Ecto neural progenitor cell (in vitro differentiated cells): ENCODE measurements at regions not wholly inside any gene's neighbourhood (a gene's known extent, or its start where the extent isn't known, plus 50 kb on each side); places are given as distances from the start of the nearest gene placed in this dataset.

Experiments used
- DNase-seq: peaks from one replicate; pipeline ENCODE4 v3.0.0-alpha.2; 2018; ENCODE audit warnings: low spot score

DNA sequence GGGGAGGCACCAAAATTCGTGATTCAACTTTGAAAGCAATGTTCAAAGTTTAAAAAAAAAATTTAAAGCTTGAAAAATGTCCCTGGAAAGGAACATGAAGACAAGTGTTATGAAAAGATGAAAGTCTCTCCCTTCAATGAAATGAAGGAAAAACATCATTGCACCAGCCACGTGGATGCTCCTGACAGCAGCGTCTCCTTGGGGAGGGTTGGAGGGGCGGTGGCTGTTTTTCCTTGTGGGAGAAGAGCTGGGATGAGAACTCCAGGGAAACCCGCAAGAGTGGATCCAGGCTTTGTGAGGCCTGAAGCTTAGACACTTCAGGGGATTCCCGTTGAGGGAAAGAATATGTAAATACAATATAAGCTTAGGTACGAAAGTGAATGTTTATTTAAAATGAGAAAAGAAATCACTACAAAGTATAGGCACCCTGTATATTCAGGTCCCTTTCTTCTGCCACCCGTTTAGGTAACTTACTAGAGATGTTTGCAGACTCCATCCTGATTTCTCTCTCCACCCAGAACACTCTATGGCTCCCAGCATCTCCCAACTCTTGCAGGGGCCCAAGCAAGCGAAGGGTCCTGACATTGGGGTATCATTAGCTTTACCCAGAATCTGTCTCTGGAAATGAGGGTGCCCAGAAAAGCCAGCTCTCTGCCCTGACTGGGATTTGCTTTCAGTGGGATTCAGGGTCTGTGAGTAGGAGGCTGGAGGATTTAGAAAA lies 63.1 kb upstream of the BAIAP2L1 start:
- DNase-seq, result no peak

DNA sequence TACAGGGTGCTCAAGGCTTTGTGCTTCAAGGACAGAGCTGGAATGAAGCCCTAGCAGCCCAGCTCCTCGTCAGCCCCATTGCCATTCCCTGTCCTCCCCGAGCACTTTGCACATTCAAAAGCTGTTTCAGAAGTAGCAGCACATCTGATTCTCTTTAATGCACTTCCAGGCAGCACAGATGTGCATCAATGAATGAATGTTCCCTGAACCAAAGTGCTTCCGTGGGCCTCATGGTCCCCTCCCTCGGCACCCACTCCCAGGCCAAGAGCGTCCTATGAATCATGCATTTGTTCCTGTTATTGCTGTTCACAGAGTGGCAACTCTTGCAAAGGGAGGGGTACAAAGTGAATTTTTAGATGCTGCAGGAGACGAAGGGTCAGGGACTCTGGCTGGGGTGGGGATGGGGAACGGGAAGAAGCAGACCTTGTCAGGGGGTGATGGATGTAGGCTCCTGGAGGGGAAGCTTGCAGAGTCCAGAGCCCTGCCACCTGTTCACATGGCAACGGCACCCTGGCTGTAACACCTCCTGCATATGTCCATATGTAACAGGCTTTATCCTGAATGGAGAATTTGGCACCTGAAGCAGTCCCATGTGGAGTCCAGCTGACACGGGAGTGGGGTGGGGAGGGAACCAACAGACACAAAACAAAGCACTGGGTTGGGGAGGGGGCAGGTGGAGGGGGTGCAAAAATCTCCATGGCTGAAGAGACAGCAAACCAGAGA lies 62.2 kb upstream of the BAIAP2L1 start:
- no peak for DNase-seq

DNA sequence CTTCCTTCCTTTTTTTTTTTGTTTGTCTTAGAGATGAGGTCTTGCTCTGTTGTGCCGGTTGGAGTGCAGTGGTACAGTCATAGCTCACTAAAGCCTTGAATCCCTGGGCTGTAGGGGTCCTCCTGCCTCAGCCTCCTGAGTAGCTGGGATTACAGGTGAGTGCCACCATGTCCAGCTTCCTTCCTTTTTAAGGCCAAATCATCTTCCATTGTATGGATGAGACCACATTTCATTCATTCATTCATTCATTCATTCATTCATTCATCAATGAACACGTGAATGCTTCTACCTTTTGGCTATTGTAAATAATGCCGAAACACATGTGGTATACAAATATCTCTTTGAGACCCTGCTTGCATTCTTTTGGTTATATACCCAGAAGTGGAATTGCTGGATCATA lies 60.0 kb upstream of the BAIAP2L1 start:
- no peak for DNase-seq

DNA sequence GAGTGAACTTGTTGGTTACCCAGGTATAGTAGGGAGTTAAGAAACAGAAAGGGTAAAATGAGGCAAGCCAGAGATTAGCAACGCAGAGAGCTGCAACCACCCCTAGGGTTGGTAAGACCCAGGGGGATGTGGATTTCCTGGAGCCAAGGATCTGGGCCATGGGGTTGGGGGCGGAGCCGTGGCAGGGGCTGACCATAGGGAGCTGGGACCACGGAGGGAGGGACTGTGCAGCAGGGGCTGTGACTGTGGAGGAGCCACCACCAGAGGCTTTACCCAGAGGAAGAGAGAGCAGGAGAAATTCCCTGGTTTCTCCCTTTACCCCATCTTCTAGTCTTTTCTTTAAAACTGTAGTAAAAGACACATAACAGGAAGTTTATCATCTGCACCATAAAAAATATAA lies 58.6 kb upstream of the BAIAP2L1 start:
- DNase-seq, result no peak

DNA sequence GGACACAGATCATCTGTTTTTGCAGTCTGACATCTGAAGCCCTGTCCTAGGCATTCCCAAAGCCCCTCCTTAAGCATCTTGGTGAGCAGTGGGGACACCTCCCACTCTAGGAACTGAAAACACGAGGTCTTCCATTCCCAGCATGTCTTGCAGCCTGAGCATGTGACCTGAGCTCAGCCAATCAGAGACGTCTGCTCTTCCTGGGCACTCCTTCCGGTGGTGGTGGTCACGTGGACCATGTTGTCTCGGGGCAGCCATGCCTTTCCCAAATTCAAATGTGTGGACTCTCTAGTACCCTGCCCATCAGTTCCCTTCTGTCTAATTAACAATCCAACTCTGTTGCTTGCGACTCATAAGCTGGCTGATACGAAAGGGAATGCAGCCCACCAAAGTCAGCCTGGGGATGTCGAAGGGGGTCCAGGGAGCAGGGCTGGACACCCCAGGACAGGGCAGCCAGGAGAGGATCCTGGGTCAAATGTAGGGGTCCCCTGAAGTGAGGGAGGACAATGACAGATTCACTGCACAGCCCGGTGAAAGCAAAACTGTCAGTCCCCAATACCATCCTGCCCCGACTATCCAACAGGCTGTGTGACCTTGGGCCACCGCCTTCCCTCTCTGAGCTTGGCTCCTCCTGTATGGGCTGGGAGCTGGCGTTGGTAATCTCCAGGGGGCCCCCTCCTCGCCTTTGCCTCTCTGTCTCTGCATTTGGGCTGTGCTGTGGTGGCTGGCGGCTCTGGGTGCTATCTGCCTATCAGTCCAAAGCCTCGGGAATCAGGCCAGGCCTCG lies 57.4 kb upstream of the BAIAP2L1 start:
- DNase-seq, result no peak

DNA sequence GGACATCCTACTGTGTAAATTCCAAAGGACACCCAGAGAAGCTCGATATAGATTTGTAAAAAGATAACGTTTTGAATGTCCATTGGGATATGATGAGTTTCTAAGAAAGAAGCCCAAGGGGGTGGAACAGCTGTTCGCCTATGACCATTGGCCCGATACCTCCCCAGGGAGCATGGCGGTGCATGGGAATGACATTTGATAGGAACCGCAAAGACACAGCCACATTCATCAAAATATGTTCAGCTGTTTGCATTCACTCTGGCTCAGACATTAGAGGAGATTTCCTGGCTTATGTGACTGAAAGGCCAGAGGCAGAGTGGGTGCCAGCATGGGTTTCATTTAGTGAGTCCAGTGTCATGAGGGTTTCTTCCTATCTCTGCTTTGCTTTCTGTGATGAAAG lies 56.0 kb upstream of the BAIAP2L1 start:
- no peak for DNase-seq

- DNase-seq, result no peak
These were observed 51.9 kb upstream of the BAIAP2L1 start for GRCh38 chr7:98452791-98453190.
